Cerebellar nuclear complex (tissue), 1 donor: ENCODE measurements at regions not wholly inside any gene's neighbourhood (a gene's known extent, or its start where the extent isn't known, plus 50 kb on each side); places are given as distances from the start of the nearest gene placed in this dataset.

ENCODE experiments used
- DNase-seq, 2 experiments: peaks; one replicate each; lab custom pipeline; 2025; lab: John Stamatoyannopoulos, UW

DNA sequence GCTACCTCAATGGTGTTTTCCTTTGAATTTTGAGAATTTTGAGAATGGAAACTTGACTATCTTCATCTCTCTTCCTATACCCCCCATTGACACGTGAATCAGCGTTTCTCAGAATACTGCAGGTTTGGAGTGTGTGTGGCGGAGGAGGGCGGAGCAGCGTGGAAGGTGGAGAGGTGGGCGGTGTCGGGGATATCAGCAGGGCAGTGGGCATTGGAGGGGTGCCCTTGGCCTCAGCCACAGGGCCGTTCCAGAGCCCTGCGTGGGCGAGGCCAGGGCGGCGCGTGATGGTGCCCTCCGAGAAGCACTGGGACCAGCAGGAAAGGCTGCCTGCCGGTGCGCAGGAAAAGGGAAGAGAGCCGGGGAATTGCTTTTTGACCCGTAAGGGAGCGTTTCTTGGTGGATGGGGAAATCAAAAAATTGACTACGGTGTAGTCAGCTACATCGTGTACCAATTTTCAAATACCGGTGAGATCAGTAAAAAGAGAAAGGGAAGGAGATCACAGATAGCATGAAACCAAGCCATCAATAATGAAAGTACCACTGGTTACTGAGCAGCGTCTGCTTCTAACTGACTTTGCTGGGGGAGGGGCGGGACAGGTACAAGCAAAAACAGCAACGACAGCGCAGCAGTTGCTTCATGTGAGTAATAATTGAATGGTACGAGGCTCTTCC, 82.7 kb upstream of the DUSP22 start:
- no peak for DNase-seq

DNA sequence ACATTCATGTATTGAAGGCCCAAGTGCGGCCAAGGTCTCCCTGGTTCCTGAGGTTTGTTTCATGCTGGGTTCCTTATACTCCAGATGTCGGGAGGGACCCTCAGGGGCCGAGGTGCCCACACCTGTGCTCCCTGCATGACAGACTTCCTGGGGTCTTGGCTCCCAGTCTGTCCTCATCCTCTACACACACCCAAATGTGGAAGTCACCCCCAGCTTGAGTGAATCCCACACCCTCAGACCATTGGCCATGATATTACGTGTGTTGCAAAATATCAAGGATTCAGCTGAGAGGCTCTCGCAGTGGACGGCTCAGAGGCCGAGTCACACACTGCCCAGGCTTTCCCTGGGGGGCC, 82.2 kb upstream of the DUSP22 start:
- DNase-seq, result no peak

DNA sequence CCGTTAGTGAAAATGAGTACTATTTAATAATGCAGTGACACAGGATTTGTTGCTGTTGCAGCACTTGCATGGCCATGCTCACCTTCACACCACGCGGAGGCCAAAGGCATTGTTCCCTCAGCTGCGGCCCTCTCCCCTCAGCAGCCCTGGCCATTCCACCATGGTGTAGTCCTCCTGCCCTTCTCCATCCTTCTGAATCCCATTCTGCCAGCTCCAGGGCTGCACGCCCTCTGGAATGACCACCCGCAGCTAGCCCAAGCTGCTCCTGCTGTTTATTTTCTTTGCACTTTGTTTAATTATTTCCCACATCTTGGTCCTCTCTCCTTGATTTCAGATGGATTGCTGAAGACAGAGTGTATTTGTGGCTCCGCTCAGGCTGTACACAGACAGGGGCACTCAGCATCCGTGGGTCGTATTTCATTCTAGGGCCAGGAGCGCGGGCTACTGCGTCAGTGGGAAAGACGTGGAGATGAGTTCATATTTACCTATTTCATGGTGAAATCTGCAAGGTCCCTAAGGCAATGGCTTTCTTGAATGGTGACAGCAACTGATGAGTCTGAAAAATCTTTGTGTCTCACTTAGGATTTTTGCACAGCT, 81.4 kb upstream of the DUSP22 start:
- no peak for DNase-seq

DNA sequence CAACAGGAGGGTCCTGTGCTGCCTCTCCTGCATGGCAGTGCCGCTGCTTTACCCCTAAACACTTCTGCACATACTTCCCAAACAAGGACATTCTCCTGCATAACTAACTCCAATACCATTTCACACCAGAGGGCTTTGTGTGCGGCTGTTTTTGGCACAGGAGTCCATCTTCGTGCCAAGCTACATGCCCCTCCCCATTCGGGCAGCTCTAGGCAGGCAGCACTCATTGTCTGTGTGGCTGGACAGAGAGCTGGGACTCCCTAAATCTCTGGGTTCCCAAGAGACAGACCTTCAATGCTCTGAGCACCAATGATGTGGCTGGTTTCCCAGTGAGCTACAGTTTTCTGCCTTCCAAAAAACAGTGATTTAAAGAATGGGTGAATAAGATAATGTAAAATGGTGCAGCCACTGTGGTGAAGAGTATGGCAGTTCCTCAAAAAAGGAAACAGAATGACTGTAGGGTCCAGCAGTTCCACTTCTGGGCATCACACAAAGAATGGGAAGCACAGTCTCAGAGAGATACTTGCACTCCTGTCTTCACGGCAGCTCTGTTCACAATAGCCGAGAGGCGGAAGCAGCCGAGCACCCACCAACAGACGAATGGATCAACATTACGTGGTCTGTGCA, 80.3 kb upstream of the DUSP22 start:
- no peak for DNase-seq

DNA sequence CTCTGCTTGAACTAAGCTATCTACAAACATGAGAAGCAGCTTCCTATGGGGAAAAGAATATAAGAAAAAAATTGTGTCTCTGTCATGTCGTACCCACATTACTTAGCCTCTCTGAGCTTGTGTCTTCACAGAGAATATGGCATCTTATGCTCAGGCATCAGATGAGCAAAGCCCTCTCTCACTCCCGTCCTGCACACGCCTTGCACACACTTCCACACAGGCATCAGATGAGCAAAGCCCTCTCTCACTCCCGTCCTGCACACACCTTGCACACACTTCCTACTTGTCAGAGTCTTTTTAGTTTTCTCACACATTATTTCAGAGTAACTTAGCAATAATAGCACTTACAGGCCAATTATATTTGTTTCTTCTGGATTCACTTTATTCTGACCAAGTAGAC, 79.0 kb upstream of the DUSP22 start:
- no peak for DNase-seq

DNA sequence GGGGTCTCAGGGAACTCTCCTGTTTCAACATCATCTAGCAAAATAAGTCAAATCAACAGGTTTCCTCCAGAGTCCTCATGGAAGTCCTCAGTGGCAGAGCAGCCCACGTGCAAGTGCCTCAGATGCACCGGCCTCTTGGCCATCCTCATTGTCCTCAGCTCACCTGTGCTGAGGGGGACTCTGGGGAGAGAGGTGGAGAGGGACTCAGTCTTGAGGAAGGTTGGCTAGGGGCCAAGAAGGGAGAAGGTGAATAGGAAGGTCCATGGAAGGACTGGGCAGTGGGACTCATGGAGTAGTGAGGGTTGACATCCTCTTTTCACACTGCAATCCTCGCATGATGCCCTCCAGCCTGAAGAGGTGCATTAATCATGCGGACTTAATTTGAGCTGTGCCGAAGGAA, 77.9 kb upstream of the DUSP22 start:
- DNase-seq, result no peak

DNA sequence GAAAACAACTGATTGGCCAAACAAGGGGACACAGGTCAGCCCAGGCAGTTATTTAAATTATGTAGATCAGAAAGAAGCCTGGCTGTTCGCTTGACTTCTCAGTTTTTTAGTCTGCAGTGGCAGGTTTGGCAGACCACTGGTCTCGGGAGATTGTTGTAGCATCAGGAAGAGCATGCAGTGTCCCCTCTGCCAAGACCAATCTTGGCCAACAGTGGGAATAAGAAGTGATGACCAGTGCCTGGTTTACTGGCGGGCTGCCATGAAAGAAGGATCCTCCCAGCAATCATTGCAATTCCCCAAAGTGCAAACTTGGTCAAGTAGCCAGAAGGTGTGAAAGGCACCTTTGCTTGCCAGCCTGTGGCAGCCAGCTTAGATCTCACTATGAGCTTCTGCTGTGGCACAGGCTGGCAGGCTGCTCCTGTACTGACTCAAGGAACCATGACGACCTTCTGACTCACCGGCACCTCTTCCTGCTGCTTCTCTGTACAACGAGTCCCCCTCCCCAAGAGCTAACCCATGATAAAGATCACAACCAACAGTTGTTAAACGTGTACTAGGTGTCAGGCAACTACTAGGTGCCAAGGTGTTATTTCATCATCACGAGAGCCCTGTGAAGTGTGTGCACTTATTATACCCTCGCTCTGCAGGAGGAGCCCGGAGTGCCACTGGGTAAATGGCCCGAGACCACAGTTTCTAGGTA, 76.8 kb upstream of the DUSP22 start:
- no peak for DNase-seq

DNA sequence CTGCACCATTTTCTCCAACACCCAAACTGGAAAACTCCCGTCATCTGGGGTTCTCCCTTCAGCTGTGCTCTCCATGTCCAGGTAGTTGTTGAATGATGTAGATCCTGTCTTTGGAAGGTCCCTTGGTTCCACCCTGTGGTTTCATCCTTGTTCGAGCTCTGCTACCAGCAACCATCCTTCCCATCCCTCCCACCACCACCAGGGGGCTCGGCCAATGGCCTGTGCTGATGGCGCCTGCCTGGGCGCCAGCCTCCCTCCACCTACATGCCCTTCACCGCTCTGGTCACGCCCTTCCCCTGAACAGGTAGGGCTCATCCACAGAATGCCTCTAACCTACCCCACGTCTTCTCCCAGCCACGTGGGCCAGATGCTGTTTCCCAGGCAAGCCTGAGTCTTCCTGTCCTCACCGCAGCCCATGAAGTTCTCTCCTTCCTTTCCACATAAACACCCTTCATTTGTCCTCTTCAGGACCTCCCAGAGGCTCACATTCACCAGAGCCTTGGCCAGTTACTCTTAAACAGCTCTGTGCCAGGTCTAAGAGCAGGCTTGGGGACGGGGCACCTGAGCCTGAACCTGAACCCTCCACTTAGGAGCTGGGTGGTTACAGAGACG, 75.1 kb upstream of the DUSP22 start:
- no peak for DNase-seq

DNA sequence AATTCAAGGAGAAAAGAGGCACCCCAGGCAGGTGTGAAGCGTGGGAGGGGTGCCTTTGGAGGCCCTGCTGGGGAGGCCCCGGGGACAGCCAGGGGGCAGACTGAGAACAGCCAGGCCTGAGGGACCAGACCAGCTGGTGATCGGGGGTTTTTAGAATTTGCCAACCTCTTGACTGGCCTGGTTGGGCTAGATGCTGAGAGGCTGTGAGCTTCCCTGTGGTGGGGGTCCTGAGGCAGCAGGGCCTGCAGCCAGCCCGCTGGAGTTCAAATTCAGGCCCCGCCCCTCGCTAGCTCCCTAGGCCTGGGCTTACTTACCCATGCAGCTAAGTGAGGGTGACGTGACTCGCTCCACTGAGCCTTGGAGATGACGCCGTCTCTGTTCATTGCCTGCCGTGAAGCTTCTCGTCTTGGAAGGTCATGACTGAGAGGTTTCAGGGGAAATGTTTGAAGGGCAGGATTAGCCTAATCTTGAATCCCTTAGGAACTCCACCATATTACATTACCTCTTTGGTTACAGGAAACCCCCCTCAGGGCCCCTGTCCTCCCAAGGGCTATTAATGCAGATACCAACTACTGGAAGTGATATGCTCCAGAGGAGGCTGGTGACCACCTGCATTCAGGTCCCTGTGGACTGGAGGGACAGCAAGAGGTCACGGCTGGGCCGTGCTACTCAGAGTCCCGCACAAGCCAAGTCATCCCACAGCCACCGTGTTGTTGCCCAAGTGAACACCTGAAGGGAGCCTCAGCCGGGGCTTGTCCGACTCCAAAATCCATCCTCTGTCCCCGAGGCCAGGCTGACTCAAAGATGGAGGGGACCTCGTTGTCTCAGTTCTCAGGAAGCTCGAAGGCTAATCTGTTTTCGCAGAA, 73.9 kb upstream of the DUSP22 start:
- no peak for DNase-seq

DNA sequence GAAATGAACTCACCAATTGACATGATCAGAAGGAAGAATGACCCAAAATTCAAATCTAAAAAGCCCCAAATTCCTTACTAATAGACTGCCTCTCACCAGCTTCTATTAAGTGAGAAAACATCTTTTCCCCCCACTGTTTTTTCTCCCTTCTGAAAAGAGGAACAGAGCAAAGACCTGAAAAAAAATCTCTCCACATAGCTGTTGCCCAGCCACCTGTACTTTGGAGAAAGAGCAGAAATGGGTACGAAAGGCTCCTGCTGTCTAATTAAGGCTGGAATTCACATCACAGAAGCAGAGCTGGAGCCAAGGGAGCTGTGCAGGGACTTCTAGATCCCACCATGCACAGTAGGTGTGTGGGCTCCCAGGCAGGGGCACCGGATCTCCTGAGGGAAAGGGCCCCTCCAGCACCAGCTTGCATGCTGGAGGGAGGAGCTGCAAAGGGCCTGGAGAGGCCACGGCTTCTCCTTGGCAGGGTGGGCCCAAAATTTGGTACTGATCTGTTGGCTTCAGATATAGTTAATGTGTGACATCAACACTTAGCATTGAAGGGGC, 73.2 kb upstream of the DUSP22 start:
- no peak for DNase-seq

DNA sequence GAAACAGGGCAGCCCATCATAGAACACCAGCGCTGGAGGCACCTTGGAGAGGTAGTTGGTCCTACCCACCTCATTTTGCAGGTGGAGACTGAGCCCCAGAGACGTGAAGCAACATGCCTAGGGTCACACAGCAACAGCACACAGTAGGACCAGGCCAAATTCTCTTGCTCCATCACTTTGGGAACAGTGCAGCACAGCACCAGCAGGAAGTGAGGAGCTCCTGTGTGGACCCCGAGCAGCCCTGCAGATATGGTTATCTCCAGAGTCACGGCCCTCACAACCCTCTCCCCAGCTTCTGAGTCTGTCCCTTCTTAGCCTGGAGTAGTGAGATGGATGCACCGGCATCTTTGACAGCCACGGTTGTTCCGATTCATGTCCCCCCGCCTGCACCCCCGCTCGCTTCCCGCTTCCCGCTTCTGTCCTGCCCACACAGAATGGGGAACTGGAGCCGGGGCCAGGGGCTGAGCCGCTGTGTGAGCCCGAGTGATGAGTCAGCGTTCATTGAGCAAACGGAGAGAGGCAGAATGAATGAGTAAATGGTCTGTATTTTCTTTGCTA, 72.6 kb upstream of the DUSP22 start:
- no peak for DNase-seq

DNA sequence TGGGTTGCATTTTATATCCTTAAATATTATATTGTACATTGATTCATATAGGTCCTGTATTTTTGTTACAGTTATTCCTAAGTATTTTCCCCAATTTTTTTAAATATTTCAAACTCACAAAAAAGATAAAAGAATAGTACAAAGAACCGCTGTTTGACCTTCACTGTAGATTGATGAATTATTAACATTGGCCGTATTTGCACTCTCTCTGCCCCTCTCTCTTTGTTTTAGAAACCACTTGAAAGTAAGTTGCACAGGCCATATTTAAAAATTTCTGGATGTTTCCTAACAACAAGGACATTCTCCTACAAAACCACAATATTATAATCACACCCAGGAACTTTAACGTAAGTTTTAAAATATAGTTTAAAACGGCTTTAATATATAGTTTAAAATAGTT, 72.0 kb upstream of the DUSP22 start:
- no peak for DNase-seq

DNA sequence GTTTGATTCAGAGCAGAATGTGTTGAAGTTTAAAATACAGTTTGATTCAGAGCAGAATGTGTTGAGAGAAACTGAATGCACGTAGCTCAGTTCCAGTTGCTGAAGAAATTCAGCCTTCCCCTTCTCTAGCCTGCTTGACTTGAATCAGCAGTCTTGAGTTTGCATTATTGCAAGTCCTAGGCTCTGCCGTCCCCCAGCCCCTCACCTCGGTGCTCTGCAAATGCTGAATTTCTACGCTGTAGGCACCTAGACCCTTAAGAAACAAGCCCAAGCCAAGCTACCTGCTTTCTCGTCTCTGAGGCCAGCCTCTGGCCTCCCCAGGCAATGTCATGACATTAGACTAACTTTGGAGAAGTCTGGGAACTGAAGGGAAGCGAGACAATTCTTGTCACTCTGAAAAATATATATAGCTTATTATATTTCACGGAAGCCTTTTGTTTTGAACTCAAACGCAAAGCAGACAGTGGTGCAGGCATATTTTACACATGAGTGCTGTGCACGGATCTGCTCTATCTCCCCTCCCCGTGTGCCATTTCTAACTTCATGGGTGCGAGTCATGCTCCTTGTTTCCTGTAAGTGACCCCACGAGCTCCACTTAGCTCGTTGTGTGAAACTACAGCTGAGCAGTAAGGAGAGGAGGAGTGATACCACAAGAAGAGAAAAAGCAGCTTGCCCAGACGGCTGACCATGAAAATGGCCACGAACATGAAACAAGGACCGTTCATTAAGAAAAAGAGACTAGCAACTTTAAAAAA, 71.4 kb upstream of the DUSP22 start:
- no peak for DNase-seq

DNA sequence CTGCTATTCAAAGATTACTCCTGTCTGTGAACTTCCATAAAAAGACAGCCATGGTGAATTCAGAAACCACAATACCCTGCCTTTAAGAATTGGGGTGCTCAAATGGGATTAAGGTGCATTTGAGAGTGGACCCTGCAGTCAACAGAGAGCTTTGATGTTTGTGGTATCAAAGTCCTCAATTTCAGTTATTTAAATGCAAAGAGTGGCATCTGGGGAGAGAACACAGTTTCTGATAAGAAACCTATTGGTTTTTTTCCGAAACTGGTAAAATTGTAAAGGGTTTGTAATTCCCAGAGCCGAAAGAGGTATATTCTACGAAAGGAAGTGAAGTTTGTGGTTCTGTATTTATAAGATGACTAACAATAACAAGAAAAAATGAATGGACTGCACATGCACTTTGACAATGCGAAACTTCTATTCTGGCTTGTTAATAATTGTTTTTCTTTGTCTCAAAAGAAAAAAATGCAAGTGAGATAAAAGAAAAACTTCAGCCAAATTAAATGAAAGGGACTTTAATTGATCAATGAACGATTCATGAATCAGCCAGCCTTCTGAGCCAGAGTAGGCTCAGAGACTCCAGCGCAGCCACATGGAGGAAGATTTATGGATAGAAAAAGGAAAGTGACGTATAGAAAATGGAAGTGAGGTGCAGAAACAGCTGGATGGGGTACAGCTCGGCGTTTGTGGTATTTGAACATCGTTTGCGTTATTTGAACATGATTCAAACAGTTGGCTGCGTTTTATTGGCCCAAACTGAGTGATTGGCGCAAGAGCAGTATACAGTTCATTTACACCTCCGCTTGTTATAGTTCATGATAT, 70.5 kb upstream of the DUSP22 start:
- no peak for DNase-seq

DNA sequence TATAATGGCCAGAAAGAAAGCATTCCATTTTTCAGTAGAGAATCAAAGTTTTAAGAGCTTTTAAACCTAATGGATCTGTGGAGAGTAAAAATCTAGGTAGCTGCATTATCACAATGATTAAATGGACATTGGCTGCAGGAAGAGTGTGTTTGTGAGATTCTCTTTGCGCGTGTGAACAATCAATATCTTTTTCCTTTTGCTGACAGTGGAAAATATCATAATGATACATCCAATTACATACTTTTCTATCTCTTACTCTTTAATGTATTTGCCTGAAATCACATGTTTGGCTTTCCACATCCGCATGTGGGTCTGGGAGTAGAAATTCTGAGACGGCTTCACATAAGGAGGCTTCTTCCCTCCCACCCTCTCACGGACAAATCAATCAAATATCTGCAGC, 69.8 kb upstream of the DUSP22 start:
- no peak for DNase-seq

DNA sequence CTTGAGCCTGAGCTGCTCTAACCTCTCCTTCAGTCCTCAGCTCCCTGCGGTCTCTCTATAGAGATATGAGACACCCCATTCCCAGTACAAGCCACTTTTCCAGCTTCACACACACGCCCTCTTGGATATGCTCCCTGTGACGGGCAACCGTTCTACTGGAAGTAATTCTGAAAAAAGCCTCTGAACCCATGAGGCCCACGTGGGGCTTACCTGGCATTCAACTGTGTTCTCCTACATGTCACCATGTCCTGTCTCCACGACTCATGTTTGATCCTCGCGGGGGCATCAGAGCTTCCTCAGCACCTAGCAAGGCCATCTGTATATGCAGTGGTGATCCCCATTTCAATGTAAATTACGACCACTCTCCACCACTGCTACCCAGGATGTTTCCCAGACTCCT, 69.2 kb upstream of the DUSP22 start:
- DNase-seq, result no peak

DNA sequence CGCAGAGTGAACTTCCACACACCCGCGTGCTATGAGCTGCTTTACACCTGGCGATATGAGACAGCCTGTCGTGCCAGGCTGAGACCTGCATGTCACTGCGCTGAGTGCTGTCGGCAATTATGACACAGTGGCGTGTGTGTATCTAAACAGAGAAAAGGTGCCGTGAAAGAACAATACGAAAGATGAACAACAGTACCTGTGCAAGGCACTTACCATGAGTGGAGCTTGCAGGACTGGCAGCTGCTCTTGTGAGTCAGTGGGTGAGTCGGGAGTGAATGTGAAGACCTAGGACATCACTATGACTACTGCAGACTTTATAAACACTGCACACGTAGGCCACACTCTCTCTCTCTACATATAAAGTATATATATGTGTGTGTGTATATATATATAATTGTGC, 68.5 kb upstream of the DUSP22 start:
- no peak for DNase-seq

DNA sequence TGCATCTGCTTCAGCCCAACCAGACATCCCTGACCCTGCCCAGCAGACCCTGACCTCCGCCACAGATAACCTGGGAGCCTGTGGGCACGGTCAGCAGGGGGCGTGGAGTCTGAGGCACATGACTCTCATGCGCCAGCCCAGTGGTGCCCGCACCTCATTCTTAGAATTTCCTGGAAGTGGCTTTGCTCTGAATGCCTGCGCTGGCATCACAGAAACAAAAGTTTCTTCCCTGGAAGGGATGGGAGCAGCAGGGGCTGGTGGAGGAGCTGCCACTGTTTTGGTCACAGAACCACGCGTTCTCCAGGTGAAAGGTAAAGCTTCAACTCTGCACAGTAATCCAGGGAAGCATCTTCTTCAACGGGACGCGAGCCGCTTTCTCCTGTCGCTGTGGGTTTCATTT, 67.9 kb upstream of the DUSP22 start:
- no peak for DNase-seq

DNA sequence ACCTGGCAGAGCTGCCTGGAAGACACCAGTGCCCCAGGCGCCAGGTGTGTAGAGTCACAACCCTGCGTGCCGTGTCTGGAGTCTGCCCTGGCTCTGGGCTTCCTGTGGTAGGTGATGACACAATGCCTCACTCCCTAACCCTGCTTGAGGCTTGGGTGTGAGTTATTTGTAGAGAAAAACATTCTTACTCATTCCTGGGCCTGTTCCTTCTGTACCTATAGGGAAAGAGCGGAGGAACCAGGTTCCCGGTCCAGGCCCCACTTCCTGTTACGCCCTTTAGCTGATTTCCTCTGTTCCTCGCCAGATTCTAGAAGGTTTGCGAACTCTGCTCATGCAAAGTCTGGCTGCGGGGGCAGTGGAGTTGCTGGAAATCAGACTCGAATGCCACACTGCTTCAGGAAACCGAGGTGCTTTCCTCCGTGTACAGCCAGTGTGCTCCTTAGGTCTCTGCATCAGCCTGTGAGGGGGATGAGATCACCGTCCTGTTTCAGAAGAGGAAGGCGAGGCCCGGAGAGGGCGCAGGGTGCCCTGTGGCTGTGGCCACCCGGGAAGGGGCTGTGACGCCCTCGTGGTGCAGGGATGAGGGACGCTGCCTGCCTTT, 67.1 kb upstream of the DUSP22 start:
- DNase-seq, result no peak
